HEK293T (cell line): ENCODE measurements at regions not wholly inside any gene's neighbourhood (a gene's known extent, or its start where the extent isn't known, plus 50 kb on each side); places are given as distances from the start of the nearest gene placed in this dataset.

Source experiments
- FOXM1 ChIP-seq: fragments of 450-650 bp; IDR thresholded peaks from 2 replicates; pipeline ENCODE4 v1.6.1; 2017; ENCODE audit warnings: mild to moderate bottlenecking, borderline replicate concordance
- SUZ12 ChIP-seq: fragments of 450-650 bp; IDR thresholded peaks from 2 replicates; pipeline ENCODE4 v1.6.1; 2016; ENCODE audit warnings: mild to moderate bottlenecking

DNA sequence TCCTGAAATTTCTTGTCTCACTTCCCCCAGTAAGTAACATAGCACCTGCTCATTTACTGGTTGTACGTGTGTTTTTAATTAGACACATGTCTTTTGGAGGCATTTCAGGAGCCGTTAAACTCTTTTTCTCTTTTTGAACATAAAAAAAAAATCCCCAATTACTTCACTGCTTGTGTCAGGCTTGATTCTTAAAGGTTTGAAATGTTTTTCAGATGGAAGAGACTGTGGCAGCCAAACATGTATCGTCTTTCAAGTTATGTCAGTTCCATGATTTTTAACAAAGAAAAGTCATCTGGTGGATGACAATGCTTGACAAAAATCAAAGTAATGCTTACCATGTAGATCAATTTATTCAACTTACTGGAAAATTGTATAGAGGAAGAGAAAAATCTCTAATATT is 585.8 kb downstream of the GATA3 start:
- TF ChIP-seq FOXM1: no peak
- TF ChIP-seq SUZ12: no peak
